Frontal cortex (tissue), 3 donors: ENCODE measurements at regions not wholly inside any gene's neighbourhood (a gene's known extent, or its start where the extent isn't known, plus 50 kb on each side); places are given as distances from the start of the nearest gene placed in this dataset.
"Not testable (repeated sequence)": the region's sequence is repeated elsewhere in the genome, so short reads cannot be mapped to it uniquely, and the experiment has no call there.

ENCODE experiments used
- DNase-seq, 2 donors: peaks; one replicate each; pipeline ENCODE4 v3.0.0; 2012; ENCODE audit warnings: low spot score in 2 of 2
- FAIRE-seq: peaks from 2 replicates; lab custom pipeline; 2012; peaks lifted over from hg19 to GRCh38; lab: Jason Lieb, UNC
- donor health status: control.
- donor health status: control.
- donor health status: control.

- DNase-seq (no peak), FAIRE-seq (no peak)
Measured at GRCh38 chr11:29279716-29280115, 737.1 kb downstream of the KCNA4 start.

- DNase-seq = no peak
- no peak for FAIRE-seq
Measured at GRCh38 chr11:29272019-29272654, 744.7 kb downstream of the KCNA4 start.

DNA sequence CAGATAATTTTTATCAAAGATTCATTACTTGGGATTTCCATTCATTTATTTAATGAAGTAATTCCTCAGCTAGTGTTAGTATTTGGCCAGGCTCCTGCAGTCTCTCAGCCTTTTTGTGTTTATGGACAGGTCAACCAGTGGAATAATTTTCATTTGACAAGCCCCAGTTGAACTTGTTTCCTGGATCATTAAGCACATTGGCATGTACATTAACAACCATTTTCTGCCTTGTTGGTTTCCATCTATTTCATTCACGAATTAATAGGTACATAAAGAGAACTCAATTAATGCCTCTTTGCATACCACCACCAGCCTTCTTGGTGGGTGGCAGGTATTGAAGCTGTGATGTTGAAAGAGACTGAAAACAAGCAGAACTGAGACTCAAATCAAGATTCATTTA, 745.2 kb downstream of the KCNA4 start:
- DNase-seq (no peak), FAIRE-seq (no peak)

- DNase-seq (no peak), FAIRE-seq (no peak)
Measured at GRCh38 chr11:29268733-29269132, 748.1 kb downstream of the KCNA4 start.

GRCh38 chr11:29265792-29266191, 751.0 kb downstream of the KCNA4 start:
- FAIRE-seq (no peak), DNase-seq (no peak)

DNA sequence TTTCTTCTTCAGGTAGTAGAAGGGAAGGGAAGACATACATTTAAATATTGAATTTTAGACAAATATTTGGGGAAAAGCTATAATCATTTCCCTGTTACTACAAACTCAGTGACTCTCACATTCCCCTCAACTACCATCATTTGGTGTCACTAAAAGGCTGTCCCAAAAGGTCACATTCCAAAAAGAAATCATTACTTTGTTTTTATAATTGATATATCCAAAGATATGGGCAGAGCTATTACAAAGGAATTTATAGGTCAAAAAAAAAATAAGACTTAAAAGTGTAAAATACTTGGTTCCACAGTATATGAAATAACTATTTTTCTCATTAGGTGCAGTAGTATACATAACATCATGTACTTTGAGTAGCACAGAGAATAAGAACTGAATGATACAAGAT, 751.4 kb downstream of the KCNA4 start:
- DNase-seq (no peak), FAIRE-seq (no peak)

GRCh38 chr11:29263971-29264682, 752.7 kb downstream of the KCNA4 start:
- FAIRE-seq = no peak
- no peak for DNase-seq

- DNase-seq (no peak), FAIRE-seq (no peak)
Measured at GRCh38 chr11:29261831-29262230, 755.0 kb downstream of the KCNA4 start.

DNA sequence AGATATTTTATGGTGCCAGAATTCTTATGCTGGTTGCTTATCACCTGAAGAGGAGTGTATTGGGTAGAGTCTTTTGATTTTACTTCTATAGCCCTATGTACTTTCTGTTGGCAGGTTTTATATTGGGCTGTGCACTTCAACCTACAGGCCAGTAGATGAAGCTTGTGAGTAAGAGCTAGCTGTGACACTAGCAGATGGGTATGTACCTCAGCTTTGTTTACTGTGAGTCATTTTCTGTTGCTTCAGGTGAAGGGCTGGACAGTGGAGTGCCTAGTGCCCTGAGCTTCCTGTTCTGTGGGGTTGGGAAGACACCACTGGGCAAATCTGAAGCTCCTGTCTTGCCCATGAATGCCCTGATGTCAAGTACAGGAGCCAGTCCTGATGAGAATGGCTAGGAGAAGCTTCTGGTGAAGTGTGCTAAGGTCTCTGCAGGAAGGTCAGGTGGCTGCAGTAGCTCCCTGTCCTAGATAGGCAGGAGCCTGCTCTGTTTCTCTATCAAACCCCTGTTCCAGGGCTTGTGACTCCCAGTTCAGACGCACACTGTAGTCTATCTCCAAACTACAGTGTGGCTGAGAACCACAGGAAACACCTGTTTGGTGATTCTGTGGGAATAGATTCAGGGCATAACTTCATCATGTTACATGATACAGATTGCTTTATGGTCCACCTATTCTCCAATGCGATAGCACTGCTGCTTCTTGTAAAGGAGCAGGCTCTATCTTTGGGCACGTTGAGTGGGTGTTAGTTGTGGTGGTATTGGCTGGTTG, 755.7 kb downstream of the KCNA4 start:
- DNase-seq = no peak
- no peak for FAIRE-seq

- no peak for FAIRE-seq
Measured at GRCh38 chr11:29258411-29258810, 758.4 kb downstream of the KCNA4 start.

GRCh38 chr11:29256580-29256979, 760.2 kb downstream of the KCNA4 start:
- DNase-seq = no peak
- no peak for FAIRE-seq

More at GRCh38 chr11:29258411-29258810, 758.4 kb downstream of the KCNA4 start:
- DNase-seq = no peak

- FAIRE-seq (no peak), DNase-seq (no peak)
Measured at GRCh38 chr11:29255401-29255800, 761.4 kb downstream of the KCNA4 start.

- no peak for FAIRE-seq
- DNase-seq = no peak
Measured at GRCh38 chr11:29251738-29252137, 765.1 kb downstream of the KCNA4 start.

DNA sequence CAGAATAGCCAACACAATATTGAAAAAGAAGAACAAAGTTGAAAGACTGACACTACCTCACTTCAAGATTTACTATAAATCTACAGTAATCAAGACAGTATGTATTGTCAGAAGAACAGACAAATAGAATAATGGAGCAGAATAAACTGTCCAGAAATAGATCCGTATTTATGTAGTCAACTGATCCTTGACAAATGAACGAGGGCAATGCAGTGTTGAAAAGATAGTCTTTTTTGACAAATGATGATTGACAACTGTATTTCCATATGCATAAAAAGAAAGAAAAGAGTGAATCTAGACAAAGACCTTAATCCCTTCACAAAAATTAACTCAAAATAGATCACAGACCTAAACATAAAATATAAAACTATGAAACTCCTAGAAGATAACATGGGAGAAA, 767.1 kb downstream of the KCNA4 start:
- no peak for DNase-seq
- no peak for FAIRE-seq

GRCh38 chr11:29244355-29244754, 772.5 kb downstream of the KCNA4 start:
- DNase-seq = no peak
- no peak for FAIRE-seq

DNA sequence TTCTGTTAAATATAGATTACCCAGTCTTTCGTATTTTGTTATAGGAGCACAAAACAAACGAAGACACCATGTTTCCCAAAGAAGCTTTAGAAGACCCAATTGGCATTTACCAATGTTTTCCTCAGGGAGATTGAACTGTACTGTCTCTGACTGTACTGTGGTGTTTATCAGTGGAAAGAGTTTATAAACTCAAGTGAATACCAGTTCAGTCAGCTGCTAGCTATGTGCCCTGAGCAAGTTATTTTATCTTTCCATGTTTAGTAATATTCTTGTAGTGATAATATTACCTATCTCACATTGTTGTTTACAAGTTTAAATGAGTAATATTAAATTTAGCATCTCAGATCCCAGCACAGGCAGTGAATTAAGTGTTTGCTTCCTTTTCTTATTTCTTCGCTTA, 773.2 kb downstream of the KCNA4 start:
- FAIRE-seq (no peak), DNase-seq (no peak)

GRCh38 chr11:29231991-29232390, 784.8 kb downstream of the KCNA4 start:
- no peak for DNase-seq
- FAIRE-seq = no peak

DNA sequence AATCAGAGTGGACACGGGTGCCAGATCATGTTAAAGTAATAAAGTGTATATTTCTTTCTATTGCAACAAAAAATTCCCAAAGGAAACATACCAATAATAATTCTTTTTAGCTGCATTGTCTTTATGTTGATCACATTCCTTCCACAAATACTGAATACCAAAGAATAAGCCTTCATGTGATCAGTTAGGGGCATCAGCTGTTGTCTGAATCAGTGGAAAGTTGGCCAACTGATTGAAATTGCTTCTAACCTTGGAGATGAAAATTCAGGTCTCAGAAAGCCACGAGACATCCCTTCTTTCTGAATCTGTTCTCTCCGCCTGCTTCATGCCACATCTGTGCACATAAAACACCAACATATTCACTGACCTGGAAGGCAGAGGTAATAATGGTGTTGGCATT, 785.2 kb downstream of the KCNA4 start:
- FAIRE-seq = no peak
- DNase-seq = no peak

- FAIRE-seq (no peak), DNase-seq (no peak)
Measured at GRCh38 chr11:29227811-29228210, 789.0 kb downstream of the KCNA4 start.

DNA sequence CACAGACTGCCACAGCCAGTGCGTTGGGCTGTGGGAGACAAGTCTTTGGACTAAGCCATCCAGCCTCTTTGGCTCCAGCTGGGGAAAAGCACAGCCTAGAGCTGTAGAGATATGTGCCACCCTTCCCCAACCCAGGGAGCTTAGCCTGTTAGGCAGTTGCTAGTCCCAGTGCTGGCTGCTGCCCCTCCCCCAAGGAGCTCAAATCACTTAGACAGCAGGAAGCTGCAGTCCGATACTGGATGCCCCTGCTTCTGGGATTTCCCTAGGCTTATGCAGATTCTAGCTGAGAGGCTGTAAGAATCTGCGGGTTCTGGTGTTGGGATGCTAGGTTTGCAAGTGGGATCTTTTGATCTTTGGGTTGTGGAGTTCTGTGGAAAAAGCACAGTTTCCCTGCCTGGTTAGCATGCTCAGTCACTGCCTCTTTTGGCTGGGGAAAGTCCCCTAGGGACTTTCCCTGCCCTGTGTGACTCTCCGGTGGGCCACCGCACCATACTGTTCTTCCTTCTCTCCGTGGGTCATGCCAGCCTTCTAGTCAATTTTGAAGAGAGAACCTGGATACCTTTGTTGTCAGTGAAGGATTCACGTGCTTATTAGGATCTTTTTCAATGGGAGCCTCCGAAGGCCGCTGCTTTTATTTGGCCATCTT, 792.0 kb downstream of the KCNA4 start:
- FAIRE-seq (no peak), DNase-seq (no peak)

DNA sequence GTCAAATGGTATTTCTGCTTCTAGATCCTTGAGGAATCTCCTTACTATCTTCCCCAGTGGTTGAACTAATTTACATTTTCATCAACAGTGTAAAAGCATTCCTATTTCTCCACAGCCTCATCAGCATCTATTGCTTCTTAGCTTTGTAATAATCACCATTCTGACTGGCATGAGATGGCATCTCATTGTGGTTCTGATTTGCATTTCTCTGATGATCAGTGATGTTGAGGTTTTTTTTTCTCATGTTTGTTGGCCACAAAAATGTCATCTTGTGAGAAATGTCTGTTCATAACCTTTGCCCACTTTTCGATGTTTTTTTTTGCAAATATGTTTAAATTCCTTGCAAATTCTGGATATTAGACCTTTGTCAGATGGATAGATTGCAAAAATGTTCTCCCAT, 797.3 kb downstream of the KCNA4 start:
- not testable (repeated sequence) for FAIRE-seq, DNase-seq
